ENCODE measurements at regions not wholly inside any gene's neighbourhood (a gene's known extent, or its start where the extent isn't known, plus 50 kb on each side); places are given as distances from the start of the nearest gene placed in this dataset.

- H3K9me3 ChIP-seq (ENCODE audit: control insufficient read depth, insufficient read depth, low read length): no peaks in the 10 kb centered on the region
- H3K27me3 ChIP-seq (ENCODE audit: control insufficient read depth, low read length): peaks cover 10% of the 10 kb centered on the region
- H3K4me1 ChIP-seq (ENCODE audit: control insufficient read depth, low read length): no peaks in the 10 kb centered on the region
- no peak overlapping the region for H3K4me3 ChIP-seq (ENCODE audit: low read length)
- no peak for TF ChIP-seq CTCF (IDR thresholded peaks at IDR 0.05; ENCODE audit: low read depth, low read length, poor library complexity, severe bottlenecking)
- no peak for TF ChIP-seq EZH2phosphoT487 (IDR thresholded peaks at IDR 0.05; ENCODE audit: borderline replicate concordance, low read length)
- H4K20me1 ChIP-seq (ENCODE audit: control insufficient read depth, insufficient read depth, low read depth, low read length): no peaks in the 10 kb centered on the region
- H3K27ac ChIP-seq (ENCODE audit: low read depth, low read length): no peak overlapping the region
- no peaks in the 10 kb centered on the region for H3K79me2 ChIP-seq (ENCODE audit: control insufficient read depth, low read length)
- no peaks in the 10 kb centered on the region for H3K9me2 ChIP-seq (replicated peaks; ENCODE audit: control insufficient read depth, low read length)
- H3K4me2 ChIP-seq (ENCODE audit: low read length): no peak overlapping the region
- no peaks in the 10 kb centered on the region for H3K36me3 ChIP-seq (ENCODE audit: control insufficient read depth, low read length)
- H3F3A ChIP-seq (ENCODE audit: control insufficient read depth, insufficient read depth): no peaks in the 10 kb centered on the region
Measured at GRCh38 chr3:137081711-137082110, 123.9 kb downstream of the IL20RB start.

- Histone ChIP-seq H4K20me1 (ENCODE audit: control insufficient read depth, insufficient read depth, low read depth, low read length) (no peaks in the 10 kb centered on the region), H3K36me3 (ENCODE audit: control insufficient read depth, low read length) (no peaks in the 10 kb centered on the region), H3K27me3 (ENCODE audit: control insufficient read depth, low read length) (peaks cover 13% of the 10 kb centered on the region), H3K27ac (ENCODE audit: low read depth, low read length) (no peak overlapping the region), H3K4me1 (ENCODE audit: control insufficient read depth, low read length) (no peaks in the 10 kb centered on the region), H3F3A (ENCODE audit: control insufficient read depth, insufficient read depth) (no peaks in the 10 kb centered on the region), H3K4me2 (ENCODE audit: low read length) (no peak overlapping the region), H3K9me2 (replicated peaks; ENCODE audit: control insufficient read depth, low read length) (no peaks in the 10 kb centered on the region), H3K9me3 (ENCODE audit: control insufficient read depth, insufficient read depth, low read length) (no peaks in the 10 kb centered on the region), H3K79me2 (ENCODE audit: control insufficient read depth, low read length) (no peaks in the 10 kb centered on the region), H3K4me3 (ENCODE audit: low read length) (no peak overlapping the region)
- no peak for TF ChIP-seq CTCF (IDR thresholded peaks at IDR 0.05; ENCODE audit: low read depth, low read length, poor library complexity, severe bottlenecking)
- TF ChIP-seq EZH2phosphoT487 (IDR thresholded peaks at IDR 0.05; ENCODE audit: borderline replicate concordance, low read length): no peak
Measured at GRCh38 chr3:137082763-137083162, 125.0 kb downstream of the IL20RB start.

- no peak overlapping the region for H3K4me2 ChIP-seq (ENCODE audit: low read length)
- H3K27me3 ChIP-seq (ENCODE audit: control insufficient read depth, low read length): peaks cover 8% of the 10 kb centered on the region
- H3K36me3 ChIP-seq (ENCODE audit: control insufficient read depth, low read length): no peaks in the 10 kb centered on the region
- no peak overlapping the region for H3K4me3 ChIP-seq (ENCODE audit: low read length)
- H3K27ac ChIP-seq (ENCODE audit: low read depth, low read length): no peak overlapping the region
- TF ChIP-seq CTCF (IDR thresholded peaks at IDR 0.05; ENCODE audit: low read depth, low read length, poor library complexity, severe bottlenecking) (no peak), EZH2phosphoT487 (IDR thresholded peaks at IDR 0.05; ENCODE audit: borderline replicate concordance, low read length) (no peak)
- no peaks in the 10 kb centered on the region for H3K79me2 ChIP-seq (ENCODE audit: control insufficient read depth, low read length)
- no peaks in the 10 kb centered on the region for H3K9me2 ChIP-seq (replicated peaks; ENCODE audit: control insufficient read depth, low read length)
- H3K4me1 ChIP-seq (ENCODE audit: control insufficient read depth, low read length): no peaks in the 10 kb centered on the region
- H3K9me3 ChIP-seq (ENCODE audit: control insufficient read depth, insufficient read depth, low read length): no peaks in the 10 kb centered on the region
- no peaks in the 10 kb centered on the region for H3F3A ChIP-seq (ENCODE audit: control insufficient read depth, insufficient read depth)
- H4K20me1 ChIP-seq (ENCODE audit: control insufficient read depth, insufficient read depth, low read depth, low read length): no peaks in the 10 kb centered on the region
Measured at GRCh38 chr3:137083332-137083731, 125.5 kb downstream of the IL20RB start.

GRCh38 chr3:137084586-137084985 lies 126.8 kb downstream of the IL20RB start:
- H3K4me2 ChIP-seq (ENCODE audit: low read length): no peak overlapping the region
- H3F3A ChIP-seq (ENCODE audit: control insufficient read depth, insufficient read depth): no peaks in the 10 kb centered on the region
- H3K4me1 ChIP-seq (ENCODE audit: control insufficient read depth, low read length): no peaks in the 10 kb centered on the region
- no peaks in the 10 kb centered on the region for H3K36me3 ChIP-seq (ENCODE audit: control insufficient read depth, low read length)
- H3K9me3 ChIP-seq (ENCODE audit: control insufficient read depth, insufficient read depth, low read length): no peaks in the 10 kb centered on the region
- H3K4me3 ChIP-seq (ENCODE audit: low read length): no peak overlapping the region
- H3K79me2 ChIP-seq (ENCODE audit: control insufficient read depth, low read length): no peaks in the 10 kb centered on the region
- no peaks in the 10 kb centered on the region for H4K20me1 ChIP-seq (ENCODE audit: control insufficient read depth, insufficient read depth, low read depth, low read length)
- TF ChIP-seq EZH2phosphoT487 (IDR thresholded peaks at IDR 0.05; ENCODE audit: borderline replicate concordance, low read length) (no peak), CTCF (IDR thresholded peaks at IDR 0.05; ENCODE audit: low read depth, low read length, poor library complexity, severe bottlenecking) (no peak)
- no peak overlapping the region for H3K27ac ChIP-seq (ENCODE audit: low read depth, low read length)
- no peaks in the 10 kb centered on the region for H3K9me2 ChIP-seq (replicated peaks; ENCODE audit: control insufficient read depth, low read length)
- H3K27me3 ChIP-seq (ENCODE audit: control insufficient read depth, low read length): 0 out of 2 replicates have a peak, but pooled peaks cover 4% of the 10 kb centered on the region

Measured in DOHH2 (cell line).